IgD-negative memory B cell (primary cell): ENCODE measurements at regions not wholly inside any gene's neighbourhood (a gene's known extent, or its start where the extent isn't known, plus 50 kb on each side); places are given as distances from the start of the nearest gene placed in this dataset.

Experiments
- H3K27ac Mint-ChIP-seq, 3 donors: one replicate each; pipeline ENCODE4 v1.8.0; 2020 to 2022; ENCODE audit warnings: mild to moderate bottlenecking in 3 of 3, mixed read lengths in 3 of 3, moderate library complexity in 1 of 3
- H3K27me3 Mint-ChIP-seq: one replicate; pipeline ENCODE4 v1.8.0; 2021; ENCODE audit warnings: mixed read lengths
- H3K36me3 Mint-ChIP-seq: one replicate; pipeline ENCODE4 v1.8.0; 2020; ENCODE audit warnings: mild to moderate bottlenecking, mixed read lengths
- H3K4me1 Mint-ChIP-seq, 3 donors: one replicate each; pipeline ENCODE4 v1.8.0; 2020 to 2022; ENCODE audit warnings: mixed read lengths in 3 of 3, mild to moderate bottlenecking in 1 of 3
- H3K4me3 Mint-ChIP-seq, 4 donors: one replicate each; pipeline ENCODE4 v1.8.0; 2020 to 2022; ENCODE audit warnings: mild to moderate bottlenecking in 4 of 4, mixed read lengths in 4 of 4, moderate library complexity in 3 of 4
- H3K9me3 Mint-ChIP-seq, 3 donors: one replicate each; pipeline ENCODE4 v1.8.0; 2020 to 2021; ENCODE audit warnings: mixed read lengths in 3 of 3, mild to moderate bottlenecking in 1 of 3

DNA sequence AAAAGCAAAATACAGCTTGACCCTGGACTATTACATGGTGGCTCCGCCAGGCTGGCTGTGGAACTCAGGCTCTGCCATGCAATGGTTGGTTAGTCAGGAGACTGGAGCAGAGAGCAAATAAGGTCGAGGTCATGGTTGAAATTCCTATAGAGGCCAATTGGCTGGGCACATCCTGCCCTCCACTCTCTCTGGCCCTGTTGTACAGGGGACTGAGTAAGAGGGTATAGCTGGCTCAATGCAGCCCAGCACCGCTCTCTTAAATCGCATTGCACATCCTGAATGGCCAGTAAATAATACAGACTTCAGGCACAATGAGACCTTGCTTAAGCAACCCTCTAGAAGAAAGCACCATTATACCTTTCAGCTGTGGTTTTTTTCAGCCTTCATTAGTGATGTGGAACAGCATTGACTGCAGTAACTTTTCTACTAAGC is 59.3 kb upstream of the PPP2R5A start:
- peaks cover 5% of the 10 kb centered on the region for H3K27me3 Mint-ChIP-seq
- no peaks in the 10 kb centered on the region for H3K36me3 Mint-ChIP-seq
- H3K27ac Mint-ChIP-seq, result no peak overlapping the region
- H3K9me3 Mint-ChIP-seq, result no peaks in the 10 kb centered on the region
- H3K4me1 Mint-ChIP-seq, result peaks cover 8 to 9% (median 8%) of the 10 kb centered on the region in 3 donors
- H3K4me3 Mint-ChIP-seq, result no peak overlapping the region

DNA sequence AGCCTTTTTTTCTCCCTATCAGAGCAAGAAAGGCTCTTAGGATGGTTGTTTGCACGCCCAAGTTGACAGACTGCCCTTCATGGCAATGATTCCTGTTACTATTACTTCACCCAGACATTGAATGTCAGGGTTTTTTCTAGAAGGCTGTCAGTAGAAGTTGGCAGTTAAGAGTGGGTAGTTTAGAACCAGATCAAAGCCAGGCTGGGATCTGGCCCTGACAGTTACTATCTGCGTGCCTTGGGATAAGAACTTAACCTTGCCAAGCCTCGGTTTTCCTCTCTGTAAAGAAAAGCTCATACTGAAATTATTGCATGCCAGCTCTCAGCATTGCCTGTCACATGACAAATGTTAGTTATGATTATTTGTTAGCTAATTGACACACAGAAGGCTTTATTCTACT is 58.7 kb upstream of the PPP2R5A start:
- H3K27me3 Mint-ChIP-seq, result peaks cover 5% of the 10 kb centered on the region
- H3K4me1 Mint-ChIP-seq, result peaks cover 8 to 9% (median 8%) of the 10 kb centered on the region in 3 donors
- no peak overlapping the region for H3K27ac Mint-ChIP-seq
- H3K4me3 Mint-ChIP-seq, result peak overlapping the region in 1 of 4 donors; percentile 58
- no peaks in the 10 kb centered on the region for H3K36me3 Mint-ChIP-seq
- no peaks in the 10 kb centered on the region for H3K9me3 Mint-ChIP-seq

DNA sequence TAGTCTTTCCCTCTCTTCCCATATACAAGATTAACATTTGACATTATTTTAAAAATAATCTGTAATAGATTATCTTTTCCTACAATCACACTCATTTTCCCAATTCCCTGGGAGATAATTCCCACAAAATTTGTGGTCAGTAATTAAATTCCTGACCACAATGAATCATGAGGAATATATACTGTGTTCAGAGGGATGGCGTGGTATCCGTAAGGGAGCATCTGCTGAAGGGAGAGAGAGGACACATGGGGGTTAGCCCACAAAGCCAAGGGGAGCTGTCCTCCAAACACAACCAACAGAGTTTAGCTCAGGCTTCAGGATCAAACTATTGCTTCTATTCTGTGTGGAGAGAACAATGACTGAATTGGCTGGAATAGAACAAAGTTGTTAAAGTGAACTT is 57.1 kb upstream of the PPP2R5A start:
- peaks cover 8 to 9% (median 8%) of the 10 kb centered on the region in 3 donors for H3K4me1 Mint-ChIP-seq
- no peaks in the 10 kb centered on the region for H3K36me3 Mint-ChIP-seq
- peaks cover 5% of the 10 kb centered on the region for H3K27me3 Mint-ChIP-seq
- H3K4me3 Mint-ChIP-seq, result no peak overlapping the region
- H3K27ac Mint-ChIP-seq, result peak overlapping the region in 1 of 3 donors; percentile 39
- no peaks in the 10 kb centered on the region for H3K9me3 Mint-ChIP-seq

GRCh38 chr1:212228591-212229119 is 56.6 kb upstream of the PPP2R5A start:
- peaks cover 8 to 9% (median 8%) of the 10 kb centered on the region in 3 donors for H3K4me1 Mint-ChIP-seq
- H3K9me3 Mint-ChIP-seq, result no peaks in the 10 kb centered on the region
- peak overlapping the region in 1 of 3 donors; percentile 28 for H3K27ac Mint-ChIP-seq

DNA sequence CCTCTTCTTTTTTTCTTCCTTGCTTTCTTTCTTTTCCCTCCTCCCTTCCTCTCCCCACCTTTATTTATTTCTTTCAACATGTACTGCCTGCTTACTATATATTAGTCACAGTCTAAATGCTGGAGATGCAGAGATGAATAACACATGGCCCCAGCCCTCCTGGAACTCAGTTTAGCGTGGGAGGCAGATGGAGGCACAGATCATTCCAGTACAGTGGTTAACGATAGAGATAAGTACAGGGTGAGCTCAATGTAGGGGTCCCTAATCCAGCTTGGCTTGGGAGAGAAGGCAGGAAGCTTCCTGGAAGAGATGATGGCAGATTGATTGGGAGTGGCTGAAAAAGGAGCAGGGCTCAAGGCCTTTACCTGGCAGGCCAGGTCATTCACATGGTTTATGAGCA is 55.6 kb upstream of the PPP2R5A start:
- H3K4me1 Mint-ChIP-seq, result peaks cover 5 to 8% (median 8%) of the 10 kb centered on the region in 3 donors

More at GRCh38 chr1:212228591-212229119, 56.6 kb upstream of the PPP2R5A start:
- peaks cover 11% of the 10 kb centered on the region for H3K27me3 Mint-ChIP-seq
- H3K4me3 Mint-ChIP-seq, result no peak overlapping the region
- H3K36me3 Mint-ChIP-seq, result no peaks in the 10 kb centered on the region

GRCh38 chr1:212230329-212230728 is 54.9 kb upstream of the PPP2R5A start:
- H3K36me3 Mint-ChIP-seq, result no peaks in the 10 kb centered on the region
- H3K4me3 Mint-ChIP-seq, result no peak overlapping the region
- peaks cover 5 to 8% (median 8%) of the 10 kb centered on the region in 3 donors for H3K4me1 Mint-ChIP-seq
- H3K27ac Mint-ChIP-seq, result no peak overlapping the region
- H3K9me3 Mint-ChIP-seq, result no peaks in the 10 kb centered on the region
- peaks cover 14% of the 10 kb centered on the region for H3K27me3 Mint-ChIP-seq

More for the DNA sequence above, 55.6 kb upstream of the PPP2R5A start:
- no peaks in the 10 kb centered on the region for H3K36me3 Mint-ChIP-seq
- no peak overlapping the region for H3K4me3 Mint-ChIP-seq
- no peak overlapping the region for H3K27ac Mint-ChIP-seq
- no peaks in the 10 kb centered on the region for H3K9me3 Mint-ChIP-seq
- H3K27me3 Mint-ChIP-seq, result peaks cover 15% of the 10 kb centered on the region

- peaks cover under 1 to 2% (median 2%) of the 10 kb centered on the region in 3 donors for H3K4me1 Mint-ChIP-seq
- H3K9me3 Mint-ChIP-seq, result no peaks in the 10 kb centered on the region
- H3K27ac Mint-ChIP-seq, result no peak overlapping the region
- H3K27me3 Mint-ChIP-seq, result peaks cover 11% of the 10 kb centered on the region
- H3K4me3 Mint-ChIP-seq, result no peak overlapping the region
- peaks cover 2% of the 10 kb centered on the region for H3K36me3 Mint-ChIP-seq
Observed at GRCh38 chr1:212231372-212231771, 53.8 kb upstream of the PPP2R5A start.

GRCh38 chr1:212232090-212232489 is 53.1 kb upstream of the PPP2R5A start:
- Mint-ChIP-seq H3K36me3 (peaks cover 3% of the 10 kb centered on the region), H3K9me3 (no peaks in the 10 kb centered on the region), H3K4me3 (no peak overlapping the region), H3K4me1 (no peaks in the 10 kb centered on the region), H3K27me3 (peaks cover 11% of the 10 kb centered on the region), H3K27ac (no peak overlapping the region)

DNA sequence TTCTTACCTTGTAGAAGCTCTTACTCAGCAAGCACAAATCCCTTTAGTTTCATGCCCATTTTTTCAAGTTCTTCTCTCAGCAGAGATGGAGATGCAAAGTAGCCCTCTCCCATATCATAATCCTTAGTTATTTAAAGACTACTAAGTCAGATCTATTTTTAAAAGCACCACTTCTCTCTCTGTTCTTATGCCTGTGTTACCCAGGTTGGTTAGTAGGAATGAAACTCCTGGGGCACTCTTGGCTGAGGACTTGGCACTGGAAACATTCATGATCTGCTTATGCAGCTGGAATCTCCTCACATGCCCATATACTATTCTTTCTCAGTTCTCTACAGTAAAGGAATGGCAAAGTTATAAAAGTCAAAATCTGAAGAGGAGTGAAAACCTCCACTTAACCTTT is 51.9 kb upstream of the PPP2R5A start:
- no peaks in the 10 kb centered on the region for H3K9me3 Mint-ChIP-seq
- no peaks in the 10 kb centered on the region for H3K4me1 Mint-ChIP-seq
- H3K27me3 Mint-ChIP-seq, result peaks cover 11% of the 10 kb centered on the region
- H3K27ac Mint-ChIP-seq, result no peak overlapping the region
- H3K4me3 Mint-ChIP-seq, result no peak overlapping the region
- H3K36me3 Mint-ChIP-seq, result peaks cover 3% of the 10 kb centered on the region

- H3K4me1 Mint-ChIP-seq, result no peaks in the 10 kb centered on the region
- no peak overlapping the region for H3K4me3 Mint-ChIP-seq
- H3K27ac Mint-ChIP-seq, result no peak overlapping the region
- H3K9me3 Mint-ChIP-seq, result no peaks in the 10 kb centered on the region
- H3K27me3 Mint-ChIP-seq, result peaks cover 11% of the 10 kb centered on the region
- peaks cover 3% of the 10 kb centered on the region for H3K36me3 Mint-ChIP-seq
Observed at GRCh38 chr1:212234431-212235395, 50.5 kb upstream of the PPP2R5A start.
